ENCODE measurements at regions not wholly inside any gene's neighbourhood (a gene's known extent, or its start where the extent isn't known, plus 50 kb on each side); places are given as distances from the start of the nearest gene placed in this dataset.

DNA sequence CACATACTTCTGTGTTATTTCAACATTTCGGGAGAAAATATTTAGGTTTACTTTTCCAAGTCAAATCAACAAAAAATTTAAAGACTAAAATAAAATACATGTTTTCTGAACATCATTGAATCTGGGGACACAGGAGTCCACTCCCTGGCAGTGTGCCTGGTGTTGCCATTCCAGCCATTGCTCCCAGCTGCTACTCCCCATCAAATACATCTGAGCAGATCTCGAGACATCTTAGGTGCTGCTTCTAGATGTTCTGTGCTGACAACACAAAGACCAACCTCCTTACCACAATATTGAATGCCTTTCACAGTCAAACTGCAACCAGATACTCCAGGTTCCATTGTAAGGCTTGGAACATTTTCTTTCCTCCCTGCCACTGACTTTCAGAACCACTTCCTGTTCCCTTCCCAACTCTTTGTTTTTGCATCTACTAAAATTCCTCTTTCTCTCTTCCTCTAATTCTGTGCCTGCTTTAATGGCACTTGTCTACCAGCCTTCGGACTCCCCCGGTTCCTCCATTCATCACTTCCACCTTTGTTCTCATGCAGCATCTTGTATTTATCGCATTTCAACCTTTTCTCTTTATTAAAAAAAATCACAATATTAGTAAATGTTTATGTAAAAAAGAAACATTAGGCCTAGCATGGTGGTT is 81.1 kb upstream of the SLC4A7 start:
- no peaks in the 10 kb centered on the region for H3K9me3 ChIP-seq (ENCODE audit: control insufficient read depth in 4 of 4, insufficient read depth in 3 of 4, low read length in 3 of 4)
- no peak overlapping the region for H3K4me3 ChIP-seq
- no peaks in the 10 kb centered on the region for H3K36me3 ChIP-seq (ENCODE audit: control insufficient read depth in 4 of 4, insufficient read depth in 4 of 4, low read length in 4 of 4)
- DNase-seq (no peak), ATAC-seq (ENCODE audit: insufficient read depth, low FRiP score) (no peak)
- no peak overlapping the region for H3K9ac ChIP-seq (ENCODE audit: insufficient read depth in 1 of 2, low read length in 2 of 2)
- peaks cover 0 to 6% (median 0%) of the 10 kb centered on the region in 5 donors for H3K4me1 ChIP-seq (ENCODE audit: control insufficient read depth in 5 of 5, insufficient read depth in 5 of 5, low read length in 5 of 5)
- TF ChIP-seq, protein P1, sequence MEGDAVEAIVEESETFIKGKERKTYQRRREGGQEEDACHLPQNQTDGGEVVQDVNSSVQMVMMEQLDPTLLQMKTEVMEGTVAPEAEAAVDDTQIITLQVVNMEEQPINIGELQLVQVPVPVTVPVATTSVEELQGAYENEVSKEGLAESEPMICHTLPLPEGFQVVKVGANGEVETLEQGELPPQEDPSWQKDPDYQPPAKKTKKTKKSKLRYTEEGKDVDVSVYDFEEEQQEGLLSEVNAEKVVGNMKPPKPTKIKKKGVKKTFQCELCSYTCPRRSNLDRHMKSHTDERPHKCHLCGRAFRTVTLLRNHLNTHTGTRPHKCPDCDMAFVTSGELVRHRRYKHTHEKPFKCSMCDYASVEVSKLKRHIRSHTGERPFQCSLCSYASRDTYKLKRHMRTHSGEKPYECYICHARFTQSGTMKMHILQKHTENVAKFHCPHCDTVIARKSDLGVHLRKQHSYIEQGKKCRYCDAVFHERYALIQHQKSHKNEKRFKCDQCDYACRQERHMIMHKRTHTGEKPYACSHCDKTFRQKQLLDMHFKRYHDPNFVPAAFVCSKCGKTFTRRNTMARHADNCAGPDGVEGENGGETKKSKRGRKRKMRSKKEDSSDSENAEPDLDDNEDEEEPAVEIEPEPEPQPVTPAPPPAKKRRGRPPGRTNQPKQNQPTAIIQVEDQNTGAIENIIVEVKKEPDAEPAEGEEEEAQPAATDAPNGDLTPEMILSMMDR (IDR thresholded peaks at IDR 0.05; ENCODE audit: control extremely low read depth, extremely low read depth): no peak
- H3K27ac ChIP-seq (ENCODE audit: low read depth in 1 of 2, low read length in 1 of 2): no peak overlapping the region
- 73 to 82% methylated on average over 5 of the region's 5 CpGs for WGBS, 2 donors
- H3K27me3 ChIP-seq (ENCODE audit: control insufficient read depth in 3 of 3, insufficient read depth in 3 of 3, low read length in 2 of 3): no peaks in the 10 kb centered on the region

DNA sequence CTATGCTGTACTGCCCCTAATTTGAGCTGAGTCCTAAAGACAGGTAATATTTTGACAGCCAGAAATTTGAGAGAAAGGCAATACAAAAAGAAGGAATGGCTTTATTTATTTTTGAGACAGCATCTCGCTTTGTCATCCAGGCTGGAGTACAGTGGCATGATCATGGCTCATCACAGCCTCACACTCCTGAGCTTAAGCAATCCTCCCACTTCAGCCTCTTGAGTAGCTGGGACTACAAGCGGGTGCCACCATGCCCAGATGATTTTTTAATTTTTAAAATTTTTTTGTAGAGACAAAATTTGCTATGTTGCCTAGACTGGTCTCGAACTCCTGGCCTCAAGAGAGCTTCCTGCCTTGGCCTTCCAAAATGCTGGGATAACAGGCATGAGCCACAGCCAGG is 77.4 kb upstream of the SLC4A7 start:
- TF ChIP-seq, protein P1 (IDR thresholded peaks at IDR 0.05; ENCODE audit: control extremely low read depth, extremely low read depth): no peak
- Histone ChIP-seq H3K36me3 (ENCODE audit: control insufficient read depth in 4 of 4, insufficient read depth in 4 of 4, low read length in 4 of 4) (no peaks in the 10 kb centered on the region), H3K4me1 (ENCODE audit: control insufficient read depth in 5 of 5, insufficient read depth in 5 of 5, low read length in 5 of 5) (peaks cover 0 to 6% (median 0%) of the 10 kb centered on the region in 5 donors), H3K27ac (ENCODE audit: low read depth in 1 of 2, low read length in 1 of 2) (no peak overlapping the region), H3K9ac (ENCODE audit: insufficient read depth in 1 of 2, low read length in 2 of 2) (no peak overlapping the region), H3K4me3 (no peak overlapping the region), H3K27me3 (ENCODE audit: control insufficient read depth in 3 of 3, insufficient read depth in 3 of 3, low read length in 2 of 3) (no peaks in the 10 kb centered on the region), H3K9me3 (ENCODE audit: control insufficient read depth in 4 of 4, insufficient read depth in 3 of 4, low read length in 3 of 4) (no peaks in the 10 kb centered on the region)
- WGBS, 2 donors: 91 to 97% methylated on average over 3 of the region's 3 CpGs
- ATAC-seq (ENCODE audit: insufficient read depth, low FRiP score): no peak
- no peak for DNase-seq

DNA sequence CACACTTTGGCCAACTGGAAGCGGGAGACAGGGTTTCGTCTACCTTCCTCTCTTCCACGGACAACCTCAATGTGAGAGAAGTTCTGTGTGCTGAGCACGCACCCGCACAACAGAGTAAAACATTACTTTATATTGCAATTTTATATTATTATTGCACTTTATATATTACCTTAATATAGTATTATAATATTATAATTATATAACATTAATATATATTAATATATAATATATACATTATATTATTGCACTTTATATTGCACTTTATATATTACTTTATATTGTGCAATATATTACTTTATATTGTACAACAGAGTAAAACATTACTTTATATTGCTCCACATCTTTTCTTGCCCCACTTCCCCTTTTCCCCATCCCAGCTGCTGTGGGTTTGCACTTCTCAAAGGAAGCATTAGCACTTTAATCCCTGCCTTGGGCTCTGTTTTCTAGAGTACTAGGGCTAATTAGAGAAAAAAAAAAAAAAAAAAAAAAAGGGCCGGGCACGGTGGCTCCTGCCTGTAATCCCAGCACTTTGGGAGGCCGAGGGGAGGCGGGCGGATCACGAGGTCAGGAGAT is 76.4 kb upstream of the SLC4A7 start:
- DNase-seq: no peak
- Histone ChIP-seq H3K4me1 (ENCODE audit: control insufficient read depth in 5 of 5, insufficient read depth in 5 of 5, low read length in 5 of 5) (peaks cover 0 to 6% (median 0%) of the 10 kb centered on the region in 5 donors), H3K9me3 (ENCODE audit: control insufficient read depth in 4 of 4, insufficient read depth in 3 of 4, low read length in 3 of 4) (no peaks in the 10 kb centered on the region), H3K36me3 (ENCODE audit: control insufficient read depth in 4 of 4, insufficient read depth in 4 of 4, low read length in 4 of 4) (no peaks in the 10 kb centered on the region), H3K9ac (ENCODE audit: insufficient read depth in 1 of 2, low read length in 2 of 2) (no peak overlapping the region), H3K4me3 (no peak overlapping the region), H3K27ac (ENCODE audit: low read depth in 1 of 2, low read length in 1 of 2) (no peak overlapping the region), H3K27me3 (ENCODE audit: control insufficient read depth in 3 of 3, insufficient read depth in 3 of 3, low read length in 2 of 3) (no peaks in the 10 kb centered on the region)
- WGBS, 2 donors: 42 to 83% methylated on average over 11 of the region's 11 CpGs
- TF ChIP-seq, protein P1 (IDR thresholded peaks at IDR 0.05; ENCODE audit: control extremely low read depth, extremely low read depth): no peak
- no peak for ATAC-seq (ENCODE audit: insufficient read depth, low FRiP score)
